Large intestine (tissue), 3 donors: ENCODE measurements at regions not wholly inside any gene's neighbourhood (a gene's known extent, or its start where the extent isn't known, plus 50 kb on each side); places are given as distances from the start of the nearest gene placed in this dataset.

Experiments used
- DNase-seq, 2 donors: peaks; one replicate each; pipeline versions ENCODE4 v3.0.0 to v3.0.0-alpha.2; 2013
- H3K27ac ChIP-seq: one replicate; pipeline ENCODE4 v1.5.1; 2013; ENCODE audit warnings: low read length
- H3K27me3 ChIP-seq: 2 replicates; pipeline ENCODE4 v1.6.1; 2013; ENCODE audit warnings: low read length; ENCODE audit not compliant: control insufficient read depth, insufficient read depth
- H3K36me3 ChIP-seq: 2 replicates; pipeline ENCODE4 v1.6.1; 2013; ENCODE audit warnings: low read length; ENCODE audit not compliant: control insufficient read depth, insufficient read depth
- H3K4me1 ChIP-seq: one replicate; pipeline ENCODE4 v1.6.1; 2013; ENCODE audit warnings: low read length; ENCODE audit not compliant: control insufficient read depth, insufficient read depth
- H3K4me3 ChIP-seq: one replicate; pipeline ENCODE4 v1.5.1; 2013; ENCODE audit warnings: low read length
- H3K9me3 ChIP-seq: one replicate; pipeline ENCODE4 v1.6.1; 2013; ENCODE audit warnings: mild to moderate bottlenecking, low read depth, low read length, moderate library complexity; ENCODE audit not compliant: control insufficient read depth
- WGBS: methylation state at CpG from one replicate; pipeline ENCODE4 v1.1.5; 2013; ENCODE audit warnings: low lambda C conversion rate; ENCODE audit not compliant: insufficient coverage; 5-methylcytosine and 5-hydroxymethylcytosine counted together

DNA sequence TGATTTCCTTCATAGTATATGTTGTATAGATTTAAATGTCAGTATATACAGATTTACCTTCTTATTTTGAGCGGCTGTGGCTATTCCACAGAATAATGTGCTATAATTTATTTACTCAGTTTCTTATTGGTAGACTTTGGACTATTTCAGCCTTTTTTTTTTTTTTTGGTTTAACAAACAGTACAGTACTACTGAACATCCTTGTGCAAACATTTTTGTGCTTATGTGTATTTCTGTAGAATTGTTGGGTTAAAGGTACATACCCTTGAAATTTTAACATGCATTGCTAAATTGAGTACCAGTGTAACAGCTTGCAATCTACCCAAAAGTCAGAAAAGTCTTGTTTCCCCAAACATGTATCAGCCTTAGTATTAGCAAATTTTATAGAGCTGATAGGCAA is 68.8 kb downstream of the HHEX start:
- H3K4me1 ChIP-seq: peaks cover 3% of the 10 kb centered on the region
- no CpG with 5 or more reads among the region's 1 CpG for WGBS
- no peaks in the 10 kb centered on the region for H3K36me3 ChIP-seq
- H3K27me3 ChIP-seq: no peaks in the 10 kb centered on the region
- no peak overlapping the region for H3K4me3 ChIP-seq
- H3K27ac ChIP-seq: no peak overlapping the region
- DNase-seq: no peak
- no peaks in the 10 kb centered on the region for H3K9me3 ChIP-seq

- no peaks in the 10 kb centered on the region for H3K36me3 ChIP-seq
- no peaks in the 10 kb centered on the region for H3K9me3 ChIP-seq
- H3K4me3 ChIP-seq: no peak overlapping the region
- H3K4me1 ChIP-seq: peaks cover 3% of the 10 kb centered on the region
- no peak for DNase-seq
- no peak overlapping the region for H3K27ac ChIP-seq
- no CpG with 5 or more reads among the region's 1 CpG for WGBS
- no peaks in the 10 kb centered on the region for H3K27me3 ChIP-seq
Observed at GRCh38 chr10:92760609-92761008, 70.9 kb downstream of the HHEX start.

- WGBS: 80% methylated on average over 1 of the region's 4 CpGs
- no peak overlapping the region for H3K27ac ChIP-seq
- no peak for DNase-seq
- H3K27me3 ChIP-seq: no peaks in the 10 kb centered on the region
- no peak overlapping the region for H3K4me3 ChIP-seq
- H3K36me3 ChIP-seq: no peaks in the 10 kb centered on the region
- peaks cover 1% of the 10 kb centered on the region for H3K4me1 ChIP-seq
- no peaks in the 10 kb centered on the region for H3K9me3 ChIP-seq
Observed at GRCh38 chr10:92761571-92761970, 71.8 kb downstream of the HHEX start.

GRCh38 chr10:92763634-92764155 is 73.9 kb downstream of the HHEX start:
- DNase-seq: no peak
- Histone ChIP-seq H3K36me3 (no peaks in the 10 kb centered on the region), H3K4me1 (no peaks in the 10 kb centered on the region), H3K9me3 (peaks cover 4% of the 10 kb centered on the region), H3K27me3 (no peaks in the 10 kb centered on the region), H3K4me3 (no peak overlapping the region), H3K27ac (no peak overlapping the region)
- WGBS: 88% methylated on average over 3 of the region's 4 CpGs

- H3K36me3 ChIP-seq: no peaks in the 10 kb centered on the region
- H3K27me3 ChIP-seq: no peaks in the 10 kb centered on the region
- no peak overlapping the region for H3K27ac ChIP-seq
- H3K4me3 ChIP-seq: no peak overlapping the region
- peaks cover 4% of the 10 kb centered on the region for H3K9me3 ChIP-seq
- no peaks in the 10 kb centered on the region for H3K4me1 ChIP-seq
- no CpG with 5 or more reads among the region's 2 CpGs for WGBS
- DNase-seq: no peak
Observed at GRCh38 chr10:92766451-92766850, 76.7 kb downstream of the HHEX start.

- H3K4me1 ChIP-seq: no peaks in the 10 kb centered on the region
- DNase-seq: no peak
- no peak overlapping the region for H3K27ac ChIP-seq
- H3K27me3 ChIP-seq: no peaks in the 10 kb centered on the region
- H3K4me3 ChIP-seq: no peak overlapping the region
- 83% methylated on average over 1 of the region's 1 CpG for WGBS
- peaks cover 4% of the 10 kb centered on the region for H3K9me3 ChIP-seq
- H3K36me3 ChIP-seq: no peaks in the 10 kb centered on the region
Observed at GRCh38 chr10:92768104-92768503, 78.3 kb downstream of the HHEX start.

DNA sequence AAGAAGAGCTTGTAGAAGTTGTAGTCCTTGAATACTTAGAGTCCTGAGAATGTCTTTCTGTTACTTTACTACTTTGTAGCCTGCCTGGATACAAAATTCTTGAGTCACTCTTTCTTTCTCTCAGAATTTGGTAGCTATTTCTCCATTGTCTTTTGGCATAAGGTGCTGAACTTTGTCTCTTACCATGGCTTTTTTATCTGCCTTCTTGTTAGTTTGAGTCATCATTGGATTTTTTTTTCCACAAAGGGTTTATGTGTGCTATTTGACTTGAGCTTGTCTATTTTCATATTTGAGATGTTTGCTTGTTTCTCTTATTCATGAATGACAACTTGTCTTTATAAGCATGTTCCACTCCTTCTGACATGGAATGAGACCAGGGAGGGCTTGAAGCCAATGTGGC is 74.5 kb upstream of the EXOC6 start:
- no peak overlapping the region for H3K27ac ChIP-seq
- H3K27me3 ChIP-seq: peaks cover 2% of the 10 kb centered on the region
- no peaks in the 10 kb centered on the region for H3K36me3 ChIP-seq
- no peak overlapping the region for H3K4me3 ChIP-seq
- no peaks in the 10 kb centered on the region for H3K4me1 ChIP-seq
- no peak for DNase-seq
- no peaks in the 10 kb centered on the region for H3K9me3 ChIP-seq

- DNase-seq: no peak
- no peaks in the 10 kb centered on the region for H3K9me3 ChIP-seq
- H3K4me1 ChIP-seq: no peaks in the 10 kb centered on the region
- WGBS: no CpG with 5 or more reads among the region's 1 CpG
- no peak overlapping the region for H3K4me3 ChIP-seq
- peaks cover 5% of the 10 kb centered on the region for H3K27me3 ChIP-seq
- no peak overlapping the region for H3K27ac ChIP-seq
- no peaks in the 10 kb centered on the region for H3K36me3 ChIP-seq
Observed at GRCh38 chr10:92778091-92778490, 70.2 kb upstream of the EXOC6 start.

GRCh38 chr10:92785118-92785517 is 63.2 kb upstream of the EXOC6 start:
- H3K27me3 ChIP-seq: peaks cover 6% of the 10 kb centered on the region
- DNase-seq: no peak
- 60% methylated on average over 1 of the region's 7 CpGs for WGBS

DNA sequence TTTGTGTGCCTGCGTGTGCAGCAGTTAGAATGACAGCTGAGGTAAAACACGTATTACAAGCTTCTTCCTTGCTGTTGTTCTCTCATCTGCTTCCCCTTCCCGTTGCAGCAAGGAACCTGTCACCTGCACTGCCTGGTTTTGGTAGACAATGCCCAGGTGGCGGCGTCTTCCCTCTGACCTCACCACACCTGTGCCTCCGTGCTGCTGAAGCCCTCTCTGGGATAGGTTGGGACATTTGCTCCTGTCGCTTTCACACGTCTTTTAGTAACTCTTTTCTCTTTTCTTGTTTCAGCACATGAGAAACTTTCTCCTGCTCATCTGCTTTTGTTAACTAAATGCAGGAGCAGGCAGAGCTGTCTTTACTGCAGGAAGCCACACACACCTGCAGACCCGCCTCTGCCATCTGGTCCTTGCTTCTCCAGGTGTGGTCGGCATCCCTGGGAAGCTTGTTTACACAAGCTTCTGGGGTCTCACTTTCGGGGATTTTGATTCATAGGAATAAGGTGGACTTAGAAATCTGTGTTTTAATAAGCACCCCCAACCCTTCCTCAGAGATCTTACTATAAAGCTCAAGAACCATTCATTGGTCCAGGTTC is 60.7 kb upstream of the EXOC6 start:
- WGBS: 40% methylated on average over 1 of the region's 11 CpGs
- no peak overlapping the region for H3K4me3 ChIP-seq
- no peaks in the 10 kb centered on the region for H3K9me3 ChIP-seq
- H3K27me3 ChIP-seq: peaks cover 3% of the 10 kb centered on the region
- DNase-seq: no peak
- H3K36me3 ChIP-seq: no peaks in the 10 kb centered on the region
- H3K27ac ChIP-seq: no peak overlapping the region
- H3K4me1 ChIP-seq: no peaks in the 10 kb centered on the region

More at GRCh38 chr10:92785118-92785517, 63.2 kb upstream of the EXOC6 start:
- no peak overlapping the region for H3K4me3 ChIP-seq
- no peaks in the 10 kb centered on the region for H3K4me1 ChIP-seq
- H3K27ac ChIP-seq: no peak overlapping the region
- H3K9me3 ChIP-seq: no peaks in the 10 kb centered on the region
- H3K36me3 ChIP-seq: no peaks in the 10 kb centered on the region

GRCh38 chr10:92789067-92789466 is 59.3 kb upstream of the EXOC6 start:
- Histone ChIP-seq H3K27me3 (peaks cover 3% of the 10 kb centered on the region), H3K9me3 (no peaks in the 10 kb centered on the region), H3K4me3 (no peak overlapping the region), H3K4me1 (no peaks in the 10 kb centered on the region), H3K27ac (no peak overlapping the region), H3K36me3 (no peaks in the 10 kb centered on the region)
- no peak for DNase-seq
- WGBS: no CpG with 5 or more reads among the region's 8 CpGs
